Mesendoderm (in vitro differentiated cells): ENCODE measurements at regions not wholly inside any gene's neighbourhood (a gene's known extent, or its start where the extent isn't known, plus 50 kb on each side); places are given as distances from the start of the nearest gene placed in this dataset.

Experiments
- DNase-seq: peaks from one replicate; pipeline ENCODE4 v3.0.0; 2013
- H2AK5ac ChIP-seq: 2 replicates; pipeline ENCODE4 v1.6.1; 2013; ENCODE audit warnings: low read length, inconsistent platforms
- H2BK120ac ChIP-seq: 2 replicates; pipeline ENCODE4 v1.6.1; 2013; ENCODE audit warnings: low read depth, mild to moderate bottlenecking, low read length, moderate library complexity, mixed read lengths
- H2BK15ac ChIP-seq: replicated peaks from 2 replicates; pipeline ENCODE4 v1.6.1; 2013; ENCODE audit warnings: low read depth, mild to moderate bottlenecking, moderate library complexity
- H2BK5ac ChIP-seq: 2 replicates; pipeline ENCODE4 v1.6.1; 2013; ENCODE audit warnings: low read length, inconsistent platforms
- H3K18ac ChIP-seq: 2 replicates; pipeline ENCODE4 v1.6.1; 2013; ENCODE audit warnings: mild to moderate bottlenecking, low read length, mixed read lengths
- H3K23ac ChIP-seq: one replicate; pipeline ENCODE4 v1.6.1; 2013; ENCODE audit warnings: low read length
- H3K27ac ChIP-seq: 2 replicates; pipeline ENCODE4 v1.5.1; 2013; ENCODE audit warnings: low read depth, mild to moderate bottlenecking, inconsistent platforms, low read length, moderate library complexity
- H3K27me3 ChIP-seq: 2 replicates; pipeline ENCODE4 v1.6.1; 2013; ENCODE audit warnings: low read length, control low read depth, mild to moderate bottlenecking, inconsistent platforms; ENCODE audit not compliant: insufficient read depth, poor library complexity
- H3K36me3 ChIP-seq: 2 replicates; pipeline ENCODE4 v1.6.1; 2013; ENCODE audit warnings: low read length, inconsistent platforms; ENCODE audit not compliant: control insufficient read depth, insufficient read depth
- H3K4ac ChIP-seq: one replicate; pipeline ENCODE4 v1.6.1; 2013; ENCODE audit warnings: low read depth, mild to moderate bottlenecking, low read length, moderate library complexity
- H3K4me1 ChIP-seq: 2 replicates; pipeline ENCODE4 v1.6.1; 2013; ENCODE audit warnings: low read depth, low read length, inconsistent platforms; ENCODE audit not compliant: control insufficient read depth
- H3K4me2 ChIP-seq: 2 replicates; pipeline ENCODE4 v1.6.1; 2013; ENCODE audit warnings: low read length
- H3K4me3 ChIP-seq: 2 replicates; pipeline ENCODE4 v1.5.1; 2013; ENCODE audit warnings: mild to moderate bottlenecking, low read length
- H3K56ac ChIP-seq: one replicate; pipeline ENCODE4 v1.6.1; 2013; ENCODE audit warnings: low read length
- H3K79me1 ChIP-seq: 2 replicates; pipeline ENCODE4 v1.6.1; 2013; ENCODE audit warnings: low read length, inconsistent platforms
- H3K79me2 ChIP-seq: 2 replicates; pipeline ENCODE4 v1.6.1; 2013; ENCODE audit warnings: mild to moderate bottlenecking, low read length; ENCODE audit not compliant: control insufficient read depth, insufficient read depth
- H3K9ac ChIP-seq: 2 replicates; pipeline ENCODE4 v1.6.1; 2013; ENCODE audit warnings: low read length, inconsistent platforms
- H4K5ac ChIP-seq: one replicate; pipeline ENCODE4 v1.6.1; 2013; ENCODE audit warnings: low read length
- H4K8ac ChIP-seq: one replicate; pipeline ENCODE4 v1.6.1; 2013; ENCODE audit warnings: low read depth, mild to moderate bottlenecking, control low read depth, low read length, moderate library complexity
- WGBS: extraction: QIAGEN DNeasy Blood & Tissue Kit; methylation state at CpG from one replicate; pipeline ENCODE4 v1.1.7; 2013; ENCODE audit warnings: low lambda C conversion rate, missing lambda C conversion rate; ENCODE audit not compliant: insufficient coverage; ENCODE audit errors: extremely low coverage; 5-methylcytosine and 5-hydroxymethylcytosine counted together

GRCh38 chr18:60537074-60537473 is 164.5 kb upstream of the MC4R start:
- H3K4me2 ChIP-seq = no peak overlapping the region

GRCh38 chr18:60538891-60539290 is 166.3 kb upstream of the MC4R start:
- Histone ChIP-seq H2BK15ac (no peak overlapping the region), H4K5ac (no peak overlapping the region), H3K4me1 (no peaks in the 10 kb centered on the region), H3K4me3 (no peak overlapping the region), H4K8ac (no peak overlapping the region), H3K79me1 (no peaks in the 10 kb centered on the region), H3K27me3 (no peaks in the 10 kb centered on the region), H3K27ac (no peak overlapping the region), H3K9ac (no peak overlapping the region), H2AK5ac (no peak overlapping the region), H3K23ac (no peak overlapping the region), H3K4me2 (no peak overlapping the region), H3K36me3 (no peaks in the 10 kb centered on the region), H2BK120ac (no peak overlapping the region), H3K18ac (no peak overlapping the region), H3K79me2 (no peaks in the 10 kb centered on the region), H3K4ac (no peak overlapping the region), H3K56ac (no peak overlapping the region), H2BK5ac (no peak overlapping the region)
- DNase-seq = no peak
- no CpG with 5 or more reads among the region's 2 CpGs for WGBS

More at GRCh38 chr18:60537074-60537473, 164.5 kb upstream of the MC4R start:
- no peak overlapping the region for H3K4me3 ChIP-seq
- no peaks in the 10 kb centered on the region for H3K4me1 ChIP-seq
- H2BK15ac ChIP-seq = no peak overlapping the region
- H3K9ac ChIP-seq = no peak overlapping the region
- H3K23ac ChIP-seq = no peak overlapping the region
- H2BK120ac ChIP-seq = no peak overlapping the region
- H3K79me1 ChIP-seq = no peaks in the 10 kb centered on the region
- no peak overlapping the region for H3K18ac ChIP-seq
- H3K27ac ChIP-seq = no peak overlapping the region
- no peaks in the 10 kb centered on the region for H3K79me2 ChIP-seq
- no peaks in the 10 kb centered on the region for H3K36me3 ChIP-seq
- DNase-seq = no peak
- H4K5ac ChIP-seq = no peak overlapping the region
- H4K8ac ChIP-seq = no peak overlapping the region
- H3K4ac ChIP-seq = no peak overlapping the region
- H3K27me3 ChIP-seq = no peaks in the 10 kb centered on the region
- no peak overlapping the region for H2BK5ac ChIP-seq
- no peak overlapping the region for H3K56ac ChIP-seq
- no peak overlapping the region for H2AK5ac ChIP-seq
- whole genome bisulfite sequencing = no CpG with 5 or more reads among the region's 1 CpG

GRCh38 chr18:60541661-60542060 is 169.1 kb upstream of the MC4R start:
- H2BK15ac ChIP-seq = no peak overlapping the region
- H3K4me3 ChIP-seq = no peak overlapping the region
- no peaks in the 10 kb centered on the region for H3K79me2 ChIP-seq
- no peak for DNase-seq
- H3K18ac ChIP-seq = no peak overlapping the region
- no peak overlapping the region for H2AK5ac ChIP-seq
- H3K4ac ChIP-seq = no peak overlapping the region
- H3K9ac ChIP-seq = no peak overlapping the region
- H3K56ac ChIP-seq = no peak overlapping the region
- H4K8ac ChIP-seq = no peak overlapping the region
- H4K5ac ChIP-seq = no peak overlapping the region
- no peak overlapping the region for H2BK5ac ChIP-seq
- no peak overlapping the region for H3K23ac ChIP-seq
- no peak overlapping the region for H2BK120ac ChIP-seq
- H3K27me3 ChIP-seq = no peaks in the 10 kb centered on the region
- no peaks in the 10 kb centered on the region for H3K36me3 ChIP-seq
- no peak overlapping the region for H3K27ac ChIP-seq
- no peaks in the 10 kb centered on the region for H3K79me1 ChIP-seq
- H3K4me2 ChIP-seq = no peak overlapping the region
- H3K4me1 ChIP-seq = no peaks in the 10 kb centered on the region

GRCh38 chr18:60543646-60544045 is 171.1 kb upstream of the MC4R start:
- Histone ChIP-seq H3K4ac (no peak overlapping the region), H3K4me1 (no peaks in the 10 kb centered on the region), H4K8ac (no peak overlapping the region), H2AK5ac (no peak overlapping the region), H3K56ac (no peak overlapping the region), H3K18ac (no peak overlapping the region), H3K79me1 (no peaks in the 10 kb centered on the region), H3K79me2 (no peaks in the 10 kb centered on the region), H3K9ac (no peak overlapping the region), H2BK120ac (no peak overlapping the region), H3K4me3 (no peak overlapping the region), H3K23ac (no peak overlapping the region), H2BK15ac (no peak overlapping the region), H3K36me3 (no peaks in the 10 kb centered on the region), H3K27me3 (no peaks in the 10 kb centered on the region), H4K5ac (no peak overlapping the region), H2BK5ac (no peak overlapping the region), H3K27ac (no peak overlapping the region), H3K4me2 (no peak overlapping the region)
- no CpG with 5 or more reads among the region's 2 CpGs for WGBS
- DNase-seq = no peak

- no peak overlapping the region for H4K8ac ChIP-seq
- DNase-seq = peak; percentile 62
- H2AK5ac ChIP-seq = no peak overlapping the region
- no peaks in the 10 kb centered on the region for H3K36me3 ChIP-seq
- no peak overlapping the region for H3K4ac ChIP-seq
- H3K9ac ChIP-seq = no peak overlapping the region
- H2BK15ac ChIP-seq = no peak overlapping the region
- no CpG with 5 or more reads among the region's 2 CpGs for WGBS
- H4K5ac ChIP-seq = no peak overlapping the region
- H2BK5ac ChIP-seq = no peak overlapping the region
- no peak overlapping the region for H3K4me3 ChIP-seq
- H3K18ac ChIP-seq = no peak overlapping the region
- H3K27me3 ChIP-seq = no peaks in the 10 kb centered on the region
- H3K56ac ChIP-seq = no peak overlapping the region
- no peaks in the 10 kb centered on the region for H3K79me2 ChIP-seq
- no peaks in the 10 kb centered on the region for H3K4me1 ChIP-seq
- H2BK120ac ChIP-seq = no peak overlapping the region
- no peak overlapping the region for H3K23ac ChIP-seq
- no peak overlapping the region for H3K4me2 ChIP-seq
- no peaks in the 10 kb centered on the region for H3K79me1 ChIP-seq
- no peak overlapping the region for H3K27ac ChIP-seq
These were observed 176.9 kb upstream of the MC4R start for GRCh38 chr18:60549338-60549960.

GRCh38 chr18:60552948-60553347 is 180.4 kb upstream of the MC4R start:
- H3K4me2 ChIP-seq = no peak overlapping the region
- H3K4ac ChIP-seq = no peak overlapping the region
- H3K18ac ChIP-seq = no peak overlapping the region
- H3K27me3 ChIP-seq = no peaks in the 10 kb centered on the region
- H3K27ac ChIP-seq = no peak overlapping the region
- no peak overlapping the region for H4K8ac ChIP-seq
- no peak for DNase-seq
- no peaks in the 10 kb centered on the region for H3K36me3 ChIP-seq
- no peaks in the 10 kb centered on the region for H3K79me2 ChIP-seq
- H3K56ac ChIP-seq = no peak overlapping the region
- no peak overlapping the region for H2BK15ac ChIP-seq
- no peak overlapping the region for H4K5ac ChIP-seq
- no peaks in the 10 kb centered on the region for H3K79me1 ChIP-seq
- H3K4me3 ChIP-seq = no peak overlapping the region
- no peaks in the 10 kb centered on the region for H3K4me1 ChIP-seq
- no peak overlapping the region for H2BK120ac ChIP-seq
- no CpG with 5 or more reads among the region's 8 CpGs for WGBS
- H2BK5ac ChIP-seq = no peak overlapping the region
- H3K23ac ChIP-seq = no peak overlapping the region
- H3K9ac ChIP-seq = no peak overlapping the region
- H2AK5ac ChIP-seq = no peak overlapping the region
